Erythroblast (primary cell): ENCODE measurements at regions not wholly inside any gene's neighbourhood (a gene's known extent, or its start where the extent isn't known, plus 50 kb on each side); places are given as distances from the start of the nearest gene placed in this dataset.

ENCODE experiments used
- DNase-seq, 2 experiments: peaks; one replicate each; lab custom pipeline; 2025; lab: John Stamatoyannopoulos, UW
- GATA1 ChIP-seq: IDR thresholded peaks from 2 replicates; pipeline ENCODE4 v1.6.1; 2011; ENCODE audit warnings: low read depth, mild to moderate bottlenecking, control low read depth, low read length, moderate library complexity
- POLR2A ChIP-seq: IDR thresholded peaks from 2 replicates; pipeline ENCODE4 v1.6.1; 2011; ENCODE audit warnings: mild to moderate bottlenecking, low read length

DNA sequence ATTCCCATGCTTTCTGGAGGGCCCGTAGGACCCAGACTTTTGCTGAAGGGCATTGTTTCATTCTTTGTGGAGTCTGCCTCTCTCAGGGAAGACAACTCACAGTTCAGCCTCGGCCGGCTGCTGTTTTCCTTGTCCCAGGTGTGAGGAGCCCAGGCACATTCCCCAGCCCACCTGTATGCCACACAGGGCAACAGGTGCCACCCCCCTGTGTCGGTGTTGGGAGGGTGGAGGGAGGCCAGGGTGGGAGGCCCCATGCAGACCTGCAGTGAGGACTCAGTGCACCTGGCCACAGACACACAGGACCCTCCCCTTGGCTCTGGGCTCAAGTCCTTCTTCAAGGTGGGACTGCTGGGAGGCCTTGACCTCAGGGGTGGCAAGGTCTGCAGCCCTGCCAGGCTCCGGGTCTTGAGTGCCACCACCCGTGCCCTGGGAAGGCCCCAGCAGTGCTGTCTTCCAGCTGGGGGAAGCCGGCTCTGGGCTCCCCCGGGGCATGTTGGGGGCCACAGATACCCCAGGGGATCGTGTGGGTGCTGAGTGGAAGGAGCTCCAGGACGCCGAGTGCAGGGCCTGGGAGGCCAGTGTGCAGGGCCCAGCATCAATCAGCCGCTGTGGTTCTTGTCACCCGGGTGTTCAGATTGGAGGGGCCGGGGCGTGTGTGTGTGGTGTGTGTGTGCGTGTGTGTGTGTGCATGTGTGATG is 1286.1 kb downstream of the BRD1 start:
- DNase-seq, result no peak
- TF ChIP-seq GATA1, result no peak
- TF ChIP-seq POLR2A, result no peak

- TF ChIP-seq POLR2A (no peak), GATA1 (no peak)
- DNase-seq, result no peak
These were observed 1288.4 kb downstream of the BRD1 start for GRCh38 chr22:48539261-48539660.

- TF ChIP-seq GATA1 (no peak), POLR2A (no peak)
These were observed 1289.3 kb downstream of the BRD1 start for GRCh38 chr22:48538291-48538820.

DNA sequence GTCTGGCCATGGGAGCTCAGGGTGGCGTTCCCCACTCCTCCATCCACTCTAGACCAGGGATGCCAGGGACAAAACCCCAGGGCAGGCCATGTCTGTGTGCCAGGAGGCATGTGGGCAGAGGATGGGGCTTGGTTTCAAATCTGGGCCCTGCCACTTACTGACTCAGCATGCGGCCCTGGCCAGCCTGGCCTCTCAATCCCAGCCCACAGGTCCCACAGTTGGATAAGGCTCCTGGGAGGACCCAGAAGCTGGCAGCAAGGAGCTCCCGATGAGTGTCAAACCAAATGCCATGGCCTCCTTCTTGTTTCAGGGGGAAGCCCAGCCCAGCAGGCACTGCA is 1290.4 kb downstream of the BRD1 start:
- TF ChIP-seq POLR2A, result no peak
- TF ChIP-seq GATA1, result no peak
- DNase-seq, result no peak

More at GRCh38 chr22:48538291-48538820, 1289.3 kb downstream of the BRD1 start:
- no peak for DNase-seq

GRCh38 chr22:48536541-48537342 is 1290.9 kb downstream of the BRD1 start:
- TF ChIP-seq GATA1 (no peak), POLR2A (no peak)

GRCh38 chr22:48535868-48536540 is 1291.7 kb downstream of the BRD1 start:
- DNase-seq, result no peak
- no peak for TF ChIP-seq POLR2A
- TF ChIP-seq GATA1, result no peak

More at GRCh38 chr22:48536541-48537342, 1290.9 kb downstream of the BRD1 start:
- no peak for DNase-seq

- no peak for TF ChIP-seq GATA1
- TF ChIP-seq POLR2A, result no peak
These were observed 1293.2 kb downstream of the BRD1 start for GRCh38 chr22:48534395-48534958.

DNA sequence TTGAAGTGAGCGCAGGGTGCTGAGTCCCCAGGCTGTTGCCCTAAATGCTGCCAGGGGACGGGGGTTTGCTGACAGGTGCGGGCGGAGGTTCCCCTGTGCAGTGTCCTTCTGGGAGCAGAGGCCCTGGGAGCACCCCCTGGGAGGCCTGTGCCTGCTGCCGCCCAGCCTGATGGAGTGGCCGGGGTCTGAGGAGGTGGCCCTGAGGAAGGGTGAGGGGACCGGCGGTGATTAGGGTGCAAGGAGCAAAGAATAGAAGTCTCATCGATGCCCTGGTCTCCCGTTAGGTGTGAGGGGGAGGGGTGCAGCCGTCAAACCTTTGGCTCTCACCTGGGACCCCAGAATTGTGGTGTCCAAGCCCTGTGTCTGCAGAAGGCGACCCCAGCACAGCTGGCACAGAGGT is 1294.7 kb downstream of the BRD1 start:
- TF ChIP-seq GATA1 (no peak), POLR2A (no peak)
- no peak for DNase-seq

More at GRCh38 chr22:48534395-48534958, 1293.2 kb downstream of the BRD1 start:
- DNase-seq, result no peak

DNA sequence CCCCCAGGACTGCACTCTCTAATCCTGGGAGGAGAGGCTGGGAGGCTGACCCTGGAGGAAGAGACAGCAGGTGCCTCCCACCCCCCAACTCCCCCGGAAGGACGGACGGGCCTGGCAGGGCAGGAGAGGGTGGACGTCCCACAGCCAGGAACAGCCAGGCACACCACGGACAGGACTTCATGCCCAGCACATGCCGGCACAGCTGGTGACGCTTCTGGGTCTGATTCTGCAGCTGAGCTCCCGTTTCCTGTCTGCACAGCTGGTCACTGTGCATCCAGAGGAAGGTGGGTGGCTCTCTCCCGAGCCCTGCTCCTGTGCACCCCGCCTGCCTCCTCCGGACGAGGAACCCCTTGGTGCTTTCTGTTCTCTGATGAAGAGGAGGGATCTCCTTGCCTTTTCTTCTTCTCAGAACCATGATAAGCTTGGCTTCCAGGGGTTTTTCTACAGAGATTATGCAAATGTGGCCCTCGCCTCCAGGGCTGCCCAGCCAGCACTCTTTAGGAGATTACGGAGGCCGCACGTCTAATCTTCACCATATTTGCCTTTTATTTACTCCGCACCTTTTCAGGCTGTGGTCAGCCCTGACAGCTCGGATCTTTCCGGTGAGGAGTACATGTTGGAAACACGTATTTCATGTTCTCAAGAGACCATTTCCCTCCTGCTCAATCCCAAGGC is 1295.8 kb downstream of the BRD1 start:
- TF ChIP-seq POLR2A (no peak), GATA1 (no peak)

DNA sequence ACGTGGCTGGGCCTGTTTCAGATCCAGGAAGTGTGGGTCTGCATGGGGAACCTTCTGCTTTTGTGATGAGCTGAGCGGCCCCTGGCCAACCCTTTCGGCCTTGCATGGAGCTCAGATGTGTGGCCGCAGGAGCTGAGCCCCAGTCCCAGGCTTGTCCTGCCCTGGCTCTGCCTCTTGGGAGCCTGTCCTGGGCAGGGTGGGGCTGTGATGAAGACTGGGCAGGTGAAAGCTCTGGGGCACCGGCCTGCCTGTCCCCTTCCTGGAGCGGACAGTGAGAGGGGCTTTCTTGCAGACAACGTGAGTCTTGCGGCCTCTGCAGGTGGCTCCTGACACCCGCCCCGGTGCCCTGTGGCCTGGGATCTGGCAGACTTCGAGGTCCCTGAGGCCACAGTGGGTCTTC is 1296.6 kb downstream of the BRD1 start:
- no peak for DNase-seq
- TF ChIP-seq GATA1 (no peak), POLR2A (no peak)

More for the DNA sequence above, 1295.8 kb downstream of the BRD1 start:
- DNase-seq, result no peak

DNA sequence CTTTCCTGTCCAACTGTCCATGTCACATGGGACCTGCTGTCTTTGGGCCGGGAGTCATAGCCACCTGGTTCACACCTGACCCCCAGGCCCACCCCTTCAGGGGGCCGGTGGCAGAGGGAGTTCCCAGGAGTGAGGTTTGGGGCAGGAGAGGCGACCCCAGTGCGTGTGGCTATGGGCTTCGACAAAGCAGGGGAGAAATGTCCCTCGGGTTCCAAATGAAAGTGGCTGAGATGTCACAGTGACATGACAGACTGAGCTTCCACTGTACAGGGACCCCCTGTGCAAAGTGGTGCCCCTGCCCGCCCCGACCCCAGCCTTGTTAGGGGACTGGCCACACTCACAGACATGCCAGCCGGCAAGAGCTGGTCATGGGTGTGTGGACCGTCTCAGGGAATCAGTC is 1297.0 kb downstream of the BRD1 start:
- no peak for DNase-seq
- TF ChIP-seq POLR2A, result no peak
- no peak for TF ChIP-seq GATA1

DNA sequence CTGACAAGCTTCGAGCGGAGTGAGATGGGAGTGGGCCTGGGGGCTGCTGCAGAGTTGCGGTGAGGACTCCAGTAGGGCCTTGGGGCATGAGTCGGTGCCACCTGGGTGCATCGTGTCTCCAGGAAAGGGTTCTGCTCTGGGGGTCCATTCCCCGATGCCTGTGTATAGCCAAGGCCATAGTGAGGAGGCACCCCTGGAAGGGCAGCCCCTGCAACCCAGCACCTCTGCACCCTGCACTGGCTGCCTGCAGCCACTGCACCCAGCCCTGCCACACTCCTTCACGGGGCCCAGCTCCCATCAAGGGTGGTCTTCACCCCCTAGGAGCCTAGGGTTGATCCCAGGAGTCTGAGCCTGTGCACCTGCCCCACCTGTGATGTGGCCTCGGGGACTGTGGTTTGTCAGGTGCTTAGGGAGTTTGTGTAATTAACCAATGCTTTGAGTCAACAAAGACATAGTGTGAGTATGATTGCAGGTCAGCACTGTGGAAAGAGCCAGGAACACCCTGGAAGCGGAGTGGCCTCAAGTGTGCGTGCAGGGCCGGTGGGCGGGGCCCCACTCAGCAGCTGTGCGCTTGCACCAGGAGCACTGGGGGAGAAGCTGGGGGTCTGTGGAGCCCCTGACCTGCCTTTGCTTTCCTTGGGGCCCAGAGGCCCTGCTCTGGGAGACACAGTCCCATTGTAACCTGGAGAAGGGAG is 1299.3 kb downstream of the BRD1 start:
- no peak for DNase-seq
- TF ChIP-seq POLR2A, result no peak
- TF ChIP-seq GATA1, result no peak

GRCh38 chr22:48523761-48524160 is 1303.9 kb downstream of the BRD1 start:
- DNase-seq, result no peak
- TF ChIP-seq POLR2A, result no peak
- TF ChIP-seq GATA1, result no peak

GRCh38 chr22:48523091-48523490 is 1304.6 kb downstream of the BRD1 start:
- TF ChIP-seq POLR2A (no peak), GATA1 (no peak)
- DNase-seq, result no peak
